HFFc6 (cell line): ENCODE measurements at regions not wholly inside any gene's neighbourhood (a gene's known extent, or its start where the extent isn't known, plus 50 kb on each side); places are given as distances from the start of the nearest gene placed in this dataset.

ENCODE experiments used
- DNase-seq: peaks from one replicate; pipeline ENCODE4 v3.0.0-alpha.2; 2018
- H3K27ac Mint-ChIP-seq: 2 replicates; pipeline ENCODE4 v1.8.0; 2020; ENCODE audit warnings: mild to moderate bottlenecking, mixed read lengths
- H3K27me3 Mint-ChIP-seq: 2 replicates; pipeline ENCODE4 v1.8.0; 2021; ENCODE audit warnings: mild to moderate bottlenecking, moderate library complexity, mixed read lengths; ENCODE audit not compliant: insufficient read depth
- H3K36me3 Mint-ChIP-seq: 2 replicates; pipeline ENCODE4 v1.8.0; 2021; ENCODE audit warnings: low read depth, mixed read lengths
- H3K4me1 Mint-ChIP-seq: 2 replicates; pipeline ENCODE4 v1.8.0; 2020; ENCODE audit warnings: low read depth, mixed read lengths
- H3K4me3 Mint-ChIP-seq: 2 replicates; pipeline ENCODE4 v1.8.0; 2020; ENCODE audit warnings: mild to moderate bottlenecking, moderate library complexity, mixed read lengths
- H3K9me3 Mint-ChIP-seq: 2 replicates; pipeline ENCODE4 v1.8.0; 2020; ENCODE audit warnings: mild to moderate bottlenecking, mixed read lengths
- CTCF ChIP-seq: fragments of 200-600 bp; sonication (generic); IDR thresholded peaks from 2 replicates; pipeline ENCODE4 v1.5.0; 2021; ENCODE audit warnings: antibody characterized with exemption, mild to moderate bottlenecking

- Mint-ChIP-seq H3K27me3 (no peaks in the 10 kb centered on the region), H3K36me3 (no peaks in the 10 kb centered on the region), H3K4me3 (no peak overlapping the region), H3K4me1 (peaks cover 13% of the 10 kb centered on the region), H3K9me3 (no peaks in the 10 kb centered on the region), H3K27ac (no peak overlapping the region)
- TF ChIP-seq CTCF, result no peak
- no peak for DNase-seq
These were observed 626.7 kb downstream of the CCDC171 start for GRCh38 chr9:16179566-16179965.

- no peaks in the 10 kb centered on the region for H3K9me3 Mint-ChIP-seq
- no peak for DNase-seq
- H3K4me3 Mint-ChIP-seq, result no peak overlapping the region
- H3K4me1 Mint-ChIP-seq, result peaks cover 13% of the 10 kb centered on the region
- no peaks in the 10 kb centered on the region for H3K36me3 Mint-ChIP-seq
- H3K27me3 Mint-ChIP-seq, result no peaks in the 10 kb centered on the region
- TF ChIP-seq CTCF, result no peak
- H3K27ac Mint-ChIP-seq, result no peak overlapping the region
These were observed 627.2 kb downstream of the CCDC171 start for GRCh38 chr9:16180091-16180490.

- no peak for TF ChIP-seq CTCF
- peak; percentile 67 for DNase-seq
- H3K4me3 Mint-ChIP-seq, result no peak overlapping the region
- H3K27ac Mint-ChIP-seq, result peak overlapping the region; percentile 14; the same call in 1 of the 2 replicates
- no peaks in the 10 kb centered on the region for H3K9me3 Mint-ChIP-seq
- H3K36me3 Mint-ChIP-seq, result no peaks in the 10 kb centered on the region
- H3K4me1 Mint-ChIP-seq, result peaks cover 13% of the 10 kb centered on the region
- no peaks in the 10 kb centered on the region for H3K27me3 Mint-ChIP-seq
These were observed 627.7 kb downstream of the CCDC171 start for GRCh38 chr9:16180546-16180945.

GRCh38 chr9:16181539-16181938 lies 628.7 kb downstream of the CCDC171 start:
- Mint-ChIP-seq H3K4me3 (no peak overlapping the region), H3K27me3 (no peaks in the 10 kb centered on the region), H3K4me1 (peaks cover 13% of the 10 kb centered on the region), H3K36me3 (no peaks in the 10 kb centered on the region), H3K9me3 (no peaks in the 10 kb centered on the region), H3K27ac (no peak overlapping the region)
- TF ChIP-seq CTCF, result no peak
- no peak for DNase-seq

- no peak overlapping the region for H3K4me3 Mint-ChIP-seq
- H3K36me3 Mint-ChIP-seq, result no peaks in the 10 kb centered on the region
- H3K9me3 Mint-ChIP-seq, result no peaks in the 10 kb centered on the region
- H3K27me3 Mint-ChIP-seq, result no peaks in the 10 kb centered on the region
- no peak overlapping the region for H3K27ac Mint-ChIP-seq
- no peak for TF ChIP-seq CTCF
- DNase-seq, result no peak
- H3K4me1 Mint-ChIP-seq, result peaks cover 13% of the 10 kb centered on the region
These were observed 629.9 kb downstream of the CCDC171 start for GRCh38 chr9:16182784-16183183.
